GM20000 (cell line): ENCODE measurements at regions not wholly inside any gene's neighbourhood (a gene's known extent, or its start where the extent isn't known, plus 50 kb on each side); places are given as distances from the start of the nearest gene placed in this dataset.
A peak's percentile ranks its signal among the peaks of the same experiment; 100 is the strongest.
"Not testable (repeated sequence)": the region's sequence is repeated elsewhere in the genome, so short reads cannot be mapped to it uniquely, and the experiment has no call there.

Source experiments
- DNase-seq: peaks from one replicate; pipeline ENCODE4 v3.0.0; 2012; ENCODE audit warnings: low spot score
- CTCF ChIP-seq: IDR thresholded peaks from 2 replicates; pipeline ENCODE4 v1.5.1; 2012; ENCODE audit warnings: mild to moderate bottlenecking, control low read depth; ENCODE audit errors: extremely low read depth, missing control alignments

- no peak for DNase-seq
- no peak for TF ChIP-seq CTCF
These were observed 330.2 kb downstream of the S1PR1 start for GRCh38 chr1:101566883-101567538.

- TF ChIP-seq CTCF: peak; percentile 76
- peak; percentile 42 for DNase-seq
These were observed 330.9 kb downstream of the S1PR1 start for GRCh38 chr1:101567582-101568189.

- DNase-seq: no peak
- no peak for TF ChIP-seq CTCF
These were observed 350.9 kb downstream of the S1PR1 start for GRCh38 chr1:101587741-101588140.

- no peak for TF ChIP-seq CTCF
- DNase-seq: no peak
These were observed 351.9 kb downstream of the S1PR1 start for GRCh38 chr1:101588677-101589076.

- no peak for TF ChIP-seq CTCF
- no peak for DNase-seq
These were observed 356.0 kb downstream of the S1PR1 start for GRCh38 chr1:101592845-101593244.

- no peak for DNase-seq
- TF ChIP-seq CTCF: no peak
These were observed 359.1 kb downstream of the S1PR1 start for GRCh38 chr1:101595881-101596374.

- not testable (repeated sequence) for DNase-seq
These were observed 363.8 kb downstream of the S1PR1 start for GRCh38 chr1:101600615-101601014.

- no peak for TF ChIP-seq CTCF
- no peak for DNase-seq
These were observed 366.9 kb downstream of the S1PR1 start for GRCh38 chr1:101603726-101604125.
